ENCODE measurements at regions not wholly inside any gene's neighbourhood (a gene's known extent, or its start where the extent isn't known, plus 50 kb on each side); places are given as distances from the start of the nearest gene placed in this dataset.

- Histone ChIP-seq H2AFZ (ENCODE audit: low read length) (no peak overlapping the region), H3K27ac (ENCODE audit: low read depth, low read length, poor library complexity, severe bottlenecking) (no peak overlapping the region), H3K36me3 (ENCODE audit: insufficient read depth, low read length) (no peaks in the 10 kb centered on the region), H3K9me3 (ENCODE audit: low read length) (no peaks in the 10 kb centered on the region), H3K9me2 (ENCODE audit: low read depth, low read length) (no peaks in the 10 kb centered on the region), H3K4me2 (ENCODE audit: low read length) (no peak overlapping the region), H3K9ac (ENCODE audit: low read length) (no peak overlapping the region), H3K79me2 (ENCODE audit: insufficient read depth, low read length) (no peaks in the 10 kb centered on the region), H3F3A (ENCODE audit: insufficient read depth, low read length) (no peaks in the 10 kb centered on the region), H4K20me1 (ENCODE audit: insufficient read depth, low read length) (no peaks in the 10 kb centered on the region), H3K4me1 (ENCODE audit: insufficient read depth, low read length, severe bottlenecking) (no peaks in the 10 kb centered on the region), H3K4me3 (ENCODE audit: low read depth, low read length, poor library complexity, severe bottlenecking) (no peak overlapping the region), H3K27me3 (ENCODE audit: insufficient read depth, low read length) (no peaks in the 10 kb centered on the region)
- no peak for TF ChIP-seq EZH2 (IDR thresholded peaks at IDR 0.05; ENCODE audit: borderline replicate concordance, low read length)
- no peak for TF ChIP-seq CTCF (IDR thresholded peaks at IDR 0.05; ENCODE audit: low read length)
These were observed 314.7 kb upstream of the PRKX start for GRCh38 chrX:4028151-4028550.

- H3K9ac ChIP-seq (ENCODE audit: low read length): no peak overlapping the region
- no peaks in the 10 kb centered on the region for H3F3A ChIP-seq (ENCODE audit: insufficient read depth, low read length)
- H3K9me2 ChIP-seq (ENCODE audit: low read depth, low read length): no peaks in the 10 kb centered on the region
- no peaks in the 10 kb centered on the region for H3K9me3 ChIP-seq (ENCODE audit: low read length)
- no peak overlapping the region for H3K4me2 ChIP-seq (ENCODE audit: low read length)
- H3K36me3 ChIP-seq (ENCODE audit: insufficient read depth, low read length): no peaks in the 10 kb centered on the region
- no peaks in the 10 kb centered on the region for H3K4me1 ChIP-seq (ENCODE audit: insufficient read depth, low read length, severe bottlenecking)
- no peaks in the 10 kb centered on the region for H3K27me3 ChIP-seq (ENCODE audit: insufficient read depth, low read length)
- no peak overlapping the region for H3K4me3 ChIP-seq (ENCODE audit: low read depth, low read length, poor library complexity, severe bottlenecking)
- H3K79me2 ChIP-seq (ENCODE audit: insufficient read depth, low read length): no peaks in the 10 kb centered on the region
- no peak overlapping the region for H2AFZ ChIP-seq (ENCODE audit: low read length)
- no peak overlapping the region for H3K27ac ChIP-seq (ENCODE audit: low read depth, low read length, poor library complexity, severe bottlenecking)
- no peaks in the 10 kb centered on the region for H4K20me1 ChIP-seq (ENCODE audit: insufficient read depth, low read length)
- no peak for TF ChIP-seq CTCF (IDR thresholded peaks at IDR 0.05; ENCODE audit: low read length)
- no peak for TF ChIP-seq EZH2 (IDR thresholded peaks at IDR 0.05; ENCODE audit: borderline replicate concordance, low read length)
These were observed 291.8 kb upstream of the PRKX start for GRCh38 chrX:4005281-4005680.

- Histone ChIP-seq H3K27me3 (ENCODE audit: insufficient read depth, low read length) (no peaks in the 10 kb centered on the region), H3F3A (ENCODE audit: insufficient read depth, low read length) (no peaks in the 10 kb centered on the region), H3K9me3 (ENCODE audit: low read length) (no peaks in the 10 kb centered on the region)
These were observed 291.4 kb upstream of the PRKX start for GRCh38 chrX:4004822-4005221.

More at GRCh38 chrX:4004822-4005221, 291.4 kb upstream of the PRKX start:
- H3K4me2 ChIP-seq (ENCODE audit: low read length): no peak overlapping the region
- no peaks in the 10 kb centered on the region for H3K4me1 ChIP-seq (ENCODE audit: insufficient read depth, low read length, severe bottlenecking)
- no peaks in the 10 kb centered on the region for H4K20me1 ChIP-seq (ENCODE audit: insufficient read depth, low read length)
- no peak for TF ChIP-seq EZH2 (IDR thresholded peaks at IDR 0.05; ENCODE audit: borderline replicate concordance, low read length)
- TF ChIP-seq CTCF (IDR thresholded peaks at IDR 0.05; ENCODE audit: low read length): no peak
- H2AFZ ChIP-seq (ENCODE audit: low read length): no peak overlapping the region
- H3K9ac ChIP-seq (ENCODE audit: low read length): no peak overlapping the region
- H3K36me3 ChIP-seq (ENCODE audit: insufficient read depth, low read length): no peaks in the 10 kb centered on the region
- no peak overlapping the region for H3K4me3 ChIP-seq (ENCODE audit: low read depth, low read length, poor library complexity, severe bottlenecking)
- H3K79me2 ChIP-seq (ENCODE audit: insufficient read depth, low read length): no peaks in the 10 kb centered on the region
- no peaks in the 10 kb centered on the region for H3K9me2 ChIP-seq (ENCODE audit: low read depth, low read length)
- H3K27ac ChIP-seq (ENCODE audit: low read depth, low read length, poor library complexity, severe bottlenecking): no peak overlapping the region

Data from OCI-LY1 (cell line).